HepG2 (cell line): ENCODE measurements at regions not wholly inside any gene's neighbourhood (a gene's known extent, or its start where the extent isn't known, plus 50 kb on each side); places are given as distances from the start of the nearest gene placed in this dataset.

Source experiments
- FOXA1 ChIP-seq, 2 experiments: fragments of 450-650 bp in 1 of 2; sonication (generic) in 1 of 2; formaldehyde crosslinking in 1 of 2; IDR thresholded peaks; 2 replicates each; pipeline versions ENCODE4 v1.4.0 to v1.6.1; 2016 to 2020; ENCODE audit warnings: missing genetic modification reagents in 1 of 2
- FOXA3 ChIP-seq: IDR thresholded peaks from 2 replicates; pipeline ENCODE4 v1.6.1; 2016; ENCODE audit warnings: missing genetic modification reagents, missing compliant biosample characterization
- NFYC ChIP-seq: IDR thresholded peaks from 2 replicates; pipeline ENCODE4 v1.6.1; 2016; ENCODE audit warnings: missing genetic modification reagents, missing compliant biosample characterization
- RXRB ChIP-seq: IDR thresholded peaks from 2 replicates; pipeline ENCODE4 v1.6.1; 2016; ENCODE audit warnings: borderline replicate concordance, missing genetic modification reagents, missing compliant biosample characterization
- SMC3 ChIP-seq: IDR thresholded peaks from 2 replicates; pipeline ENCODE4 v1.6.1; 2011; ENCODE audit warnings: low read length, improper control_type of control experiment
- SOX13 ChIP-seq, 3 experiments: fragments of 450-650 bp in 1 of 3; sonication (generic) in 1 of 3; formaldehyde crosslinking in 1 of 3; IDR thresholded peaks in 2 of 3; conservative IDR thresholded peaks in 1 of 3; 2 replicates each; pipeline versions ENCODE4 v1.5.0 to v1.6.1; 2016 to 2020; ENCODE audit warnings: antibody characterized with exemption in 1 of 3, mild to moderate bottlenecking in 1 of 3, missing compliant biosample characterization in 1 of 3, missing genetic modification reagents in 1 of 3, moderate library complexity in 1 of 3
- SOX5 ChIP-seq: IDR thresholded peaks from 2 replicates; pipeline ENCODE4 v1.6.1; 2016; ENCODE audit warnings: borderline replicate concordance
- SPEN ChIP-seq: sonication (generic); formaldehyde crosslinking; IDR thresholded peaks from 2 replicates; pipeline ENCODE4 v1.5.1; 2020; ENCODE audit warnings: low read depth, mild to moderate bottlenecking, missing genetic modification reagents
- STAG1 ChIP-seq: sonication (generic); formaldehyde crosslinking; IDR thresholded peaks from 2 replicates; pipeline ENCODE4 v1.4.0; 2020; ENCODE audit warnings: missing genetic modification reagents
- TEAD3 ChIP-seq: optimal IDR thresholded peaks from 2 replicates; pipeline ENCODE3; 2016; ENCODE audit warnings: borderline replicate concordance
- ZMYM4 ChIP-seq: sonication (generic); formaldehyde crosslinking; IDR thresholded peaks from 2 replicates; pipeline ENCODE4 v1.8.1; 2023; ENCODE audit warnings: mild to moderate bottlenecking, missing genetic modification reagents
- TF ChIP-seq, protein P1 (sequence below): sonication (generic); formaldehyde crosslinking; IDR thresholded peaks from 2 replicates; pipeline ENCODE4 v1.9.0; 2021; ENCODE audit warnings: missing genetic modification reagents, borderline replicate concordance
- TF ChIP-seq, protein P2 (sequence below): IDR thresholded peaks from 2 replicates; pipeline ENCODE4 v1.6.1; 2012; ENCODE audit warnings: low read depth, low read length, improper control_type of control experiment
- TF ChIP-seq, protein P3 (sequence below): IDR thresholded peaks from 2 replicates; pipeline ENCODE4 v1.4.0; 2020; ENCODE audit warnings: mild to moderate bottlenecking, missing genetic modification reagents
- TF ChIP-seq, protein P4 (sequence below): IDR thresholded peaks from 2 replicates; pipeline ENCODE4 v1.6.1; 2016; ENCODE audit warnings: low read depth, missing genetic modification reagents, missing compliant biosample characterization

DNA sequence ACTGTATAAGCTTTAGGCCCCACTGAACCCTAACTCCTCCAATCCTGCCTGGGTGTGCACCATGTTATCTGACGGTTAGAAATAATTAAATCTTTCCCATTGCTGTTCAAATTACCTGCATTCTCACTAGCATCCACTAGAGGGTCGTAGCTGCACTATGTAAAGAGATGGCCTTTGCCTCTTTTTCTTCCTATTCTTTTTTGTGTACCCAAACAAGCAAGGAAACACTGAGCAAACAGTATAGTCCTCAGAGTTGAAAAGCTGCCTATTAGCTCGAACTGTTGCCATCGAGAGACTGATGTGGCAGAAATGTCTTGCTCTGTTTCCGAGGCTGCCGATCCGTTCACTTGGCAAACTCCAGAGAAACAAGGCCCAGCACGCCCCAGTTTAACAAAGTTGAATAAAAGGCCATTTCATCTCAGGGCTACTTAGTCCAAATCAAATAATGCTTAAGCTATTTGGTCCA lies 163.8 kb upstream of the TRPM3 start (continued):
- TF ChIP-seq, protein P1, sequence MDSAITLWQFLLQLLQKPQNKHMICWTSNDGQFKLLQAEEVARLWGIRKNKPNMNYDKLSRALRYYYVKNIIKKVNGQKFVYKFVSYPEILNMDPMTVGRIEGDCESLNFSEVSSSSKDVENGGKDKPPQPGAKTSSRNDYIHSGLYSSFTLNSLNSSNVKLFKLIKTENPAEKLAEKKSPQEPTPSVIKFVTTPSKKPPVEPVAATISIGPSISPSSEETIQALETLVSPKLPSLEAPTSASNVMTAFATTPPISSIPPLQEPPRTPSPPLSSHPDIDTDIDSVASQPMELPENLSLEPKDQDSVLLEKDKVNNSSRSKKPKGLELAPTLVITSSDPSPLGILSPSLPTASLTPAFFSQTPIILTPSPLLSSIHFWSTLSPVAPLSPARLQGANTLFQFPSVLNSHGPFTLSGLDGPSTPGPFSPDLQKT, result no peak
- TF ChIP-seq SPEN, result no peak
- no peak for TF ChIP-seq FOXA1 (IDR thresholded peaks at IDR 0.05)
- peak; percentile 28; the same call in 1 of the 2 replicates for TF ChIP-seq FOXA1 (CRISPR knock-in tag; IDR thresholded peaks at IDR 0.05)
- TF ChIP-seq RXRB (CRISPR knock-in tag), result peak; percentile 29; the same call in 1 of the 2 replicates
- peak; percentile 40; the same call in 1 of the 2 replicates for TF ChIP-seq ZMYM4 (CRISPR knock-in tag)
- no peak for TF ChIP-seq NFYC (CRISPR knock-in tag)
- peak; percentile 57 for TF ChIP-seq SMC3
- peak; percentile 82 for TF ChIP-seq STAG1
- TF ChIP-seq, protein P2, sequence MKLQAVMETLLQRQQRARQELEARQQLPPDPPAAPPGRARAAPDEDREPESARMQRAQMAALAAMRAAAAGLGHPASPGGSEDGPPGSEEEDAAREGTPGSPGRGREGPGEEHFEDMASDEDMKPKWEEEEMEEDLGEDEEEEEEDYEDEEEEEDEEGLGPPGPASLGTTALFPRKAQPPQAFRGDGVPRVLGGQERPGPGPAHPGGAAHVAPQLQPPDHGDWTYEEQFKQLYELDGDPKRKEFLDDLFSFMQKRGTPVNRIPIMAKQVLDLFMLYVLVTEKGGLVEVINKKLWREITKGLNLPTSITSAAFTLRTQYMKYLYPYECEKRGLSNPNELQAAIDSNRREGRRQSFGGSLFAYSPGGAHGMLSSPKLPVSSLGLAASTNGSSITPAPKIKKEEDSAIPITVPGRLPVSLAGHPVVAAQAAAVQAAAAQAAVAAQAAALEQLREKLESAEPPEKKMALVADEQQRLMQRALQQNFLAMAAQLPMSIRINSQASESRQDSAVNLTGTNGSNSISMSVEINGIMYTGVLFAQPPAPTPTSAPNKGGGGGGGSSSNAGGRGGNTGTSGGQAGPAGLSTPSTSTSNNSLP, result peak; percentile 55; the same call in 1 of the 2 replicates
- 0 out of 2 replicates have a peak, but pooled peaks have one; percentile 12 for TF ChIP-seq SOX5 (CRISPR knock-in tag)
- TF ChIP-seq, protein P3, sequence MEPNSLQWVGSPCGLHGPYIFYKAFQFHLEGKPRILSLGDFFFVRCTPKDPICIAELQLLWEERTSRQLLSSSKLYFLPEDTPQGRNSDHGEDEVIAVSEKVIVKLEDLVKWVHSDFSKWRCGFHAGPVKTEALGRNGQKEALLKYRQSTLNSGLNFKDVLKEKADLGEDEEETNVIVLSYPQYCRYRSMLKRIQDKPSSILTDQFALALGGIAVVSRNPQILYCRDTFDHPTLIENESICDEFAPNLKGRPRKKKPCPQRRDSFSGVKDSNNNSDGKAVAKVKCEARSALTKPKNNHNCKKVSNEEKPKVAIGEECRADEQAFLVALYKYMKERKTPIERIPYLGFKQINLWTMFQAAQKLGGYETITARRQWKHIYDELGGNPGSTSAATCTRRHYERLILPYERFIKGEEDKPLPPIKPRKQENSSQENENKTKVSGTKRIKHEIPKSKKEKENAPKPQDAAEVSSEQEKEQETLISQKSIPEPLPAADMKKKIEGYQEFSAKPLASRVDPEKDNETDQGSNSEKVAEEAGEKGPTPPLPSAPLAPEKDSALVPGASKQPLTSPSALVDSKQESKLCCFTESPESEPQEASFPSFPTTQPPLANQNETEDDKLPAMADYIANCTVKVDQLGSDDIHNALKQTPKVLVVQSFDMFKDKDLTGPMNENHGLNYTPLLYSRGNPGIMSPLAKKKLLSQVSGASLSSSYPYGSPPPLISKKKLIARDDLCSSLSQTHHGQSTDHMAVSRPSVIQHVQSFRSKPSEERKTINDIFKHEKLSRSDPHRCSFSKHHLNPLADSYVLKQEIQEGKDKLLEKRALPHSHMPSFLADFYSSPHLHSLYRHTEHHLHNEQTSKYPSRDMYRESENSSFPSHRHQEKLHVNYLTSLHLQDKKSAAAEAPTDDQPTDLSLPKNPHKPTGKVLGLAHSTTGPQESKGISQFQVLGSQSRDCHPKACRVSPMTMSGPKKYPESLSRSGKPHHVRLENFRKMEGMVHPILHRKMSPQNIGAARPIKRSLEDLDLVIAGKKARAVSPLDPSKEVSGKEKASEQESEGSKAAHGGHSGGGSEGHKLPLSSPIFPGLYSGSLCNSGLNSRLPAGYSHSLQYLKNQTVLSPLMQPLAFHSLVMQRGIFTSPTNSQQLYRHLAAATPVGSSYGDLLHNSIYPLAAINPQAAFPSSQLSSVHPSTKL (CRISPR knock-in tag), result 0 out of 2 replicates have a peak, but pooled peaks have one; percentile 18
- peak; percentile 46 for TF ChIP-seq FOXA3 (CRISPR knock-in tag)
- TF ChIP-seq, protein P4, sequence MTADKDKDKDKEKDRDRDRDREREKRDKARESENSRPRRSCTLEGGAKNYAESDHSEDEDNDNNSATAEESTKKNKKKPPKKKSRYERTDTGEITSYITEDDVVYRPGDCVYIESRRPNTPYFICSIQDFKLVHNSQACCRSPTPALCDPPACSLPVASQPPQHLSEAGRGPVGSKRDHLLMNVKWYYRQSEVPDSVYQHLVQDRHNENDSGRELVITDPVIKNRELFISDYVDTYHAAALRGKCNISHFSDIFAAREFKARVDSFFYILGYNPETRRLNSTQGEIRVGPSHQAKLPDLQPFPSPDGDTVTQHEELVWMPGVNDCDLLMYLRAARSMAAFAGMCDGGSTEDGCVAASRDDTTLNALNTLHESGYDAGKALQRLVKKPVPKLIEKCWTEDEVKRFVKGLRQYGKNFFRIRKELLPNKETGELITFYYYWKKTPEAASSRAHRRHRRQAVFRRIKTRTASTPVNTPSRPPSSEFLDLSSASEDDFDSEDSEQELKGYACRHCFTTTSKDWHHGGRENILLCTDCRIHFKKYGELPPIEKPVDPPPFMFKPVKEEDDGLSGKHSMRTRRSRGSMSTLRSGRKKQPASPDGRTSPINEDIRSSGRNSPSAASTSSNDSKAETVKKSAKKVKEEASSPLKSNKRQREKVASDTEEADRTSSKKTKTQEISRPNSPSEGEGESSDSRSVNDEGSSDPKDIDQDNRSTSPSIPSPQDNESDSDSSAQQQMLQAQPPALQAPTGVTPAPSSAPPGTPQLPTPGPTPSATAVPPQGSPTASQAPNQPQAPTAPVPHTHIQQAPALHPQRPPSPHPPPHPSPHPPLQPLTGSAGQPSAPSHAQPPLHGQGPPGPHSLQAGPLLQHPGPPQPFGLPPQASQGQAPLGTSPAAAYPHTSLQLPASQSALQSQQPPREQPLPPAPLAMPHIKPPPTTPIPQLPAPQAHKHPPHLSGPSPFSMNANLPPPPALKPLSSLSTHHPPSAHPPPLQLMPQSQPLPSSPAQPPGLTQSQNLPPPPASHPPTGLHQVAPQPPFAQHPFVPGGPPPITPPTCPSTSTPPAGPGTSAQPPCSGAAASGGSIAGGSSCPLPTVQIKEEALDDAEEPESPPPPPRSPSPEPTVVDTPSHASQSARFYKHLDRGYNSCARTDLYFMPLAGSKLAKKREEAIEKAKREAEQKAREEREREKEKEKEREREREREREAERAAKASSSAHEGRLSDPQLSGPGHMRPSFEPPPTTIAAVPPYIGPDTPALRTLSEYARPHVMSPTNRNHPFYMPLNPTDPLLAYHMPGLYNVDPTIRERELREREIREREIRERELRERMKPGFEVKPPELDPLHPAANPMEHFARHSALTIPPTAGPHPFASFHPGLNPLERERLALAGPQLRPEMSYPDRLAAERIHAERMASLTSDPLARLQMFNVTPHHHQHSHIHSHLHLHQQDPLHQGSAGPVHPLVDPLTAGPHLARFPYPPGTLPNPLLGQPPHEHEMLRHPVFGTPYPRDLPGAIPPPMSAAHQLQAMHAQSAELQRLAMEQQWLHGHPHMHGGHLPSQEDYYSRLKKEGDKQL, result no peak
- TF ChIP-seq SOX13 (IDR thresholded peaks at IDR 0.05), result no peak
- peak in 1 of 2 experiments; percentile 34; a peak in 1 of 4 replicates for TF ChIP-seq SOX13 (CRISPR knock-in tag; conservative IDR thresholded peaks at IDR 0.05 in 1 of 2, IDR thresholded peaks at IDR 0.05 in 1 of 2)
- TF ChIP-seq TEAD3, result peak; percentile 40
